Right cardiac atrium (tissue), 5 donors: ENCODE measurements at regions not wholly inside any gene's neighbourhood (a gene's known extent, or its start where the extent isn't known, plus 50 kb on each side); places are given as distances from the start of the nearest gene placed in this dataset.
"Not testable (repeated sequence)": the region's sequence is repeated elsewhere in the genome, so short reads cannot be mapped to it uniquely, and the experiment has no call there.

Experiments used
- ATAC-seq, 2 donors: fragments of 200-7000 bp; cut with Tn5 transposase; one replicate each; pipeline versions ENCODE4 v1.8.0 to v1.9.1; 2020; ENCODE audit warnings: moderate library complexity in 2 of 2, mild to moderate bottlenecking in 1 of 2
- DNase-seq, 3 donors: peaks; one replicate each; pipeline ENCODE4 v3.0.0-alpha.2; 2020
- H3K27ac ChIP-seq: one replicate; pipeline ENCODE4 v1.5.1; 2013; ENCODE audit warnings: mild to moderate bottlenecking, low read length, control low read depth, moderate library complexity
- H3K27me3 ChIP-seq: one replicate; pipeline ENCODE4 v1.6.1; 2013; ENCODE audit not compliant: control insufficient read depth, insufficient read depth
- H3K4me1 ChIP-seq: one replicate; pipeline ENCODE4 v1.6.1; 2013; ENCODE audit warnings: low read length; ENCODE audit not compliant: control insufficient read depth, insufficient read depth
- H3K4me3 ChIP-seq: one replicate; pipeline ENCODE4 v1.5.1; 2013; ENCODE audit warnings: low read length, control low read depth
- H3K9me3 ChIP-seq: one replicate; pipeline ENCODE4 v1.6.1; 2013; ENCODE audit warnings: low read length; ENCODE audit not compliant: control insufficient read depth
- WGBS: extraction: QIAGEN DNeasy Blood & Tissue Kit; methylation state at CpG from one replicate; pipeline ENCODE4 v1.1.7; 2013; 5-methylcytosine and 5-hydroxymethylcytosine counted together
- intact Hi-C, 4 donors: fragments of 100-400 bp; cut with DNase I; formaldehyde crosslinking; loops; one replicate each; pipeline versions ENCODE4 v1.11.0 to v1.14.0; 2022 to 2023
- donor health status: healthy with polysubstance abuse.
- donor health status: DM: no; HTN: yes; CAD: no.
- donor health status: DM: no; HTN: no; CAD: no.
- donor health status: DM: no; HTN: yes; CAD: no; lungs with severe emphysema.
- donor health status: DM: yes; HTN: yes; CAD: no.

- Histone ChIP-seq H3K4me1 (no peaks in the 10 kb centered on the region), H3K9me3 (no peaks in the 10 kb centered on the region), H3K4me3 (no peak overlapping the region), H3K27ac (no peak overlapping the region), H3K27me3 (no peaks in the 10 kb centered on the region)
- DNase-seq (no peak), ATAC-seq (no peak)
- 68% methylated on average over 4 of the region's 4 CpGs for WGBS
- intact Hi-C loops, result no loop called here
These were observed 659.0 kb upstream of the ARRDC3 start for GRCh38 chr5:92041911-92042660.

- no peak for DNase-seq
- 67% methylated on average over 1 of the region's 1 CpG for WGBS
- intact Hi-C loops, result no loop called here
- H3K27me3 ChIP-seq, result no peaks in the 10 kb centered on the region
- ATAC-seq, result no peak
- H3K27ac ChIP-seq, result no peak overlapping the region
- H3K4me3 ChIP-seq, result no peak overlapping the region
- H3K9me3 ChIP-seq, result no peaks in the 10 kb centered on the region
- no peaks in the 10 kb centered on the region for H3K4me1 ChIP-seq
These were observed 658.1 kb upstream of the ARRDC3 start for GRCh38 chr5:92041206-92041605.

- WGBS, result 94% methylated on average over 2 of the region's 2 CpGs
- ATAC-seq, H3K4me1 ChIP-seq, intact Hi-C loops, H3K4me3 ChIP-seq, H3K27me3 ChIP-seq, DNase-seq, H3K27ac ChIP-seq, H3K9me3 ChIP-seq: not testable (repeated sequence)
These were observed 646.7 kb upstream of the ARRDC3 start for GRCh38 chr5:92029792-92030191.

- H3K4me3 ChIP-seq, result no peak overlapping the region
- H3K9me3 ChIP-seq, result no peaks in the 10 kb centered on the region
- WGBS, result 84% methylated on average over 5 of the region's 5 CpGs
- H3K27ac ChIP-seq, result no peak overlapping the region
- intact Hi-C loops, result no loop called here
- ATAC-seq (no peak), DNase-seq (no peak)
- H3K27me3 ChIP-seq, result no peaks in the 10 kb centered on the region
- no peaks in the 10 kb centered on the region for H3K4me1 ChIP-seq
These were observed 640.4 kb upstream of the ARRDC3 start for GRCh38 chr5:92023555-92023954.

- Histone ChIP-seq H3K27me3 (no peaks in the 10 kb centered on the region), H3K4me3 (no peak overlapping the region), H3K4me1 (no peaks in the 10 kb centered on the region), H3K27ac (no peak overlapping the region), H3K9me3 (no peaks in the 10 kb centered on the region)
- intact Hi-C loops, result no loop called here
- DNase-seq, result no peak
- ATAC-seq, result no peak
- WGBS, result 64% methylated on average over 1 of the region's 1 CpG
These were observed 640.0 kb upstream of the ARRDC3 start for GRCh38 chr5:92023141-92023471.

GRCh38 chr5:92022415-92023140, 639.5 kb upstream of the ARRDC3 start:
- Histone ChIP-seq H3K9me3 (no peaks in the 10 kb centered on the region), H3K27me3 (no peaks in the 10 kb centered on the region), H3K4me1 (no peaks in the 10 kb centered on the region), H3K4me3 (no peak overlapping the region), H3K27ac (no peak overlapping the region)
- DNase-seq (no peak), ATAC-seq (no peak)
- intact Hi-C loops, result no loop called here
- WGBS, result 87% methylated on average over 3 of the region's 3 CpGs

GRCh38 chr5:92019376-92019990, 636.4 kb upstream of the ARRDC3 start:
- DNase-seq, result no peak
- intact Hi-C loops, result no loop called here
- no peak for ATAC-seq
- no peaks in the 10 kb centered on the region for H3K27me3 ChIP-seq
- WGBS, result 78% methylated on average over 2 of the region's 2 CpGs
- no peak overlapping the region for H3K4me3 ChIP-seq
- no peaks in the 10 kb centered on the region for H3K4me1 ChIP-seq
- H3K27ac ChIP-seq, result no peak overlapping the region
- no peaks in the 10 kb centered on the region for H3K9me3 ChIP-seq

GRCh38 chr5:92017776-92018175, 634.7 kb upstream of the ARRDC3 start:
- H3K4me1 ChIP-seq, result no peaks in the 10 kb centered on the region
- no peak overlapping the region for H3K27ac ChIP-seq
- H3K4me3 ChIP-seq, result no peak overlapping the region
- H3K9me3 ChIP-seq, result no peaks in the 10 kb centered on the region
- H3K27me3 ChIP-seq, result no peaks in the 10 kb centered on the region
- intact Hi-C loops, result no loop called here
- no peak for DNase-seq
- ATAC-seq, result no peak

- H3K9me3 ChIP-seq, intact Hi-C loops, DNase-seq, H3K27me3 ChIP-seq, H3K27ac ChIP-seq, ATAC-seq, H3K4me1 ChIP-seq, H3K4me3 ChIP-seq: not testable (repeated sequence)
- 76% methylated on average over 1 of the region's 1 CpG for WGBS
These were observed 628.7 kb upstream of the ARRDC3 start for GRCh38 chr5:92011845-92012244.

- Histone ChIP-seq H3K9me3 (no peaks in the 10 kb centered on the region), H3K4me3 (no peak overlapping the region), H3K27ac (no peak overlapping the region), H3K27me3 (no peaks in the 10 kb centered on the region), H3K4me1 (no peaks in the 10 kb centered on the region)
- DNase-seq, result no peak
- no peak for ATAC-seq
- intact Hi-C loops, result no loop called here
- 63% methylated on average over 5 of the region's 5 CpGs for WGBS
These were observed 620.7 kb upstream of the ARRDC3 start for GRCh38 chr5:92003806-92004205.

GRCh38 chr5:92002721-92003274, 619.7 kb upstream of the ARRDC3 start:
- no peak overlapping the region for H3K27ac ChIP-seq
- H3K9me3 ChIP-seq, result no peaks in the 10 kb centered on the region
- DNase-seq, result no peak
- H3K4me3 ChIP-seq, result no peak overlapping the region
- WGBS, result 84% methylated on average over 4 of the region's 4 CpGs
- no peaks in the 10 kb centered on the region for H3K4me1 ChIP-seq
- no peaks in the 10 kb centered on the region for H3K27me3 ChIP-seq
- no peak for ATAC-seq
- intact Hi-C loops, result no loop called here
